H1 (cell line): ENCODE measurements at regions not wholly inside any gene's neighbourhood (a gene's known extent, or its start where the extent isn't known, plus 50 kb on each side); places are given as distances from the start of the nearest gene placed in this dataset.

ENCODE experiments used
- CTCF ChIA-PET: fragments of 300-600 bp; sonication (Branson Sonifier 250); formaldehyde crosslinking; loops from one replicate; lab custom pipeline; 2021; ENCODE audit not compliant: partially characterized antibody; lab: Charles Lee
- POLR2A ChIA-PET: fragments of 300-600 bp; sonication (Branson Sonifier 250); formaldehyde crosslinking; loops from one replicate; lab custom pipeline; 2021; ENCODE audit warnings: inconsistent platforms; ENCODE audit not compliant: partially characterized antibody; lab: Charles Lee
- DNase-seq, 2 experiments: peaks; one replicate each; pipeline versions ENCODE4 v3.0.0 to v3.0.0-alpha.2; 2010 to 2022; ENCODE audit warnings: low spot score in 2 of 2, low read depth in 1 of 2, mixed read lengths in 1 of 2
- FAIRE-seq: peaks from 2 replicates; lab custom pipeline; 2011; peaks lifted over from hg19 to GRCh38; lab: Jason Lieb, UNC
- H2AFZ ChIP-seq: 2 replicates; pipeline ENCODE4 v1.8.1; 2012; ENCODE audit warnings: low read length, inconsistent platforms
- H2AK5ac ChIP-seq: 2 replicates; pipeline ENCODE4 v1.6.1; 2013; ENCODE audit warnings: low read depth, low read length
- H2BK120ac ChIP-seq: replicated peaks from 2 replicates; pipeline ENCODE3; 2013; ENCODE audit warnings: low read depth, low read length, inconsistent platforms
- H2BK12ac ChIP-seq: 2 replicates; pipeline ENCODE4 v1.6.1; 2013; ENCODE audit warnings: low read depth, low read length
- H2BK15ac ChIP-seq: 2 replicates; pipeline ENCODE4 v1.6.1; 2013; ENCODE audit warnings: low read length
- H2BK20ac ChIP-seq: 2 replicates; pipeline ENCODE4 v1.6.1; 2013; ENCODE audit warnings: low read length
- H2BK5ac ChIP-seq: 2 replicates; pipeline ENCODE4 v1.6.1; 2013; ENCODE audit warnings: low read depth, low read length
- H3K14ac ChIP-seq: 2 replicates; pipeline ENCODE4 v1.6.1; 2013; ENCODE audit warnings: inconsistent platforms; ENCODE audit not compliant: insufficient read length
- H3K18ac ChIP-seq: 2 replicates; pipeline ENCODE4 v1.6.1; 2013; ENCODE audit warnings: low read length; ENCODE audit errors: extremely low read depth
- H3K23ac ChIP-seq: 2 replicates; pipeline ENCODE4 v1.6.1; 2013; ENCODE audit warnings: inconsistent platforms; ENCODE audit not compliant: insufficient read length
- H3K23me2 ChIP-seq: 2 replicates; pipeline ENCODE4 v1.6.1; 2013; ENCODE audit warnings: low read depth, low read length
- H3K27ac ChIP-seq: 2 replicates; pipeline ENCODE4 v1.6.1; 2011; ENCODE audit warnings: low read depth, low read length, inconsistent platforms
- H3K27me3 ChIP-seq, 4 experiments: replicated peaks in 1 of 4; 1 replicate in 1 of 4; 2 replicates in 3 of 4; pipeline versions ENCODE4 v1.6.1 to v1.8.1; 2011 to 2013; ENCODE audit warnings: low read length in 3 of 4, mild to moderate bottlenecking in 3 of 4, inconsistent platforms in 2 of 4, mixed read lengths in 2 of 4, moderate library complexity in 1 of 4; ENCODE audit not compliant: control insufficient read depth in 3 of 4, insufficient read depth in 3 of 4; ENCODE audit errors: extremely low read depth in 1 of 4
- H3K36me3 ChIP-seq, 4 experiments: 2 replicates each; pipeline versions ENCODE4 v1.6.1 to v1.8.1; 2011 to 2013; ENCODE audit warnings: mild to moderate bottlenecking in 4 of 4, low read length in 3 of 4, moderate library complexity in 2 of 4, control low read depth in 1 of 4, inconsistent platforms in 1 of 4; ENCODE audit not compliant: insufficient read depth in 4 of 4, control insufficient read depth in 2 of 4
- H3K4ac ChIP-seq: replicated peaks from 2 replicates; pipeline ENCODE3; 2013; ENCODE audit warnings: low read length, low read depth, mixed read lengths, inconsistent platforms; ENCODE audit not compliant: insufficient read length
- H3K4me1 ChIP-seq, 4 experiments: replicated peaks in 1 of 4; 1 replicate in 1 of 4; 2 replicates in 3 of 4; pipeline versions ENCODE4 v1.6.1 to v1.8.1; 2011 to 2013; ENCODE audit warnings: low read length in 3 of 4, inconsistent platforms in 2 of 4, mixed read lengths in 1 of 4; ENCODE audit not compliant: insufficient read depth in 4 of 4, control insufficient read depth in 3 of 4
- H3K4me2 ChIP-seq, 2 experiments: 2 replicates each; pipeline versions ENCODE4 v1.6.1 to v1.8.1; 2011 to 2013; ENCODE audit warnings: low read depth in 2 of 2, low read length in 2 of 2, control low read depth in 1 of 2, inconsistent platforms in 1 of 2, mild to moderate bottlenecking in 1 of 2; ENCODE audit not compliant: insufficient read depth in 1 of 2
- H3K4me3 ChIP-seq, 4 experiments: fragments of 200-600, 300-600 bp in 1 of 4; sonication (generic), shearing (Covaris generic), sonication (Bioruptor Twin) in 1 of 4; 2 replicates each; pipeline versions ENCODE4 v1.5.1 to v1.8.1; 2011 to 2016; ENCODE audit warnings: low read length in 4 of 4, low read depth in 3 of 4, control low read depth in 2 of 4, inconsistent platforms in 2 of 4, mild to moderate bottlenecking in 2 of 4, mixed read lengths in 1 of 4, moderate library complexity in 1 of 4; ENCODE audit not compliant: insufficient read depth in 2 of 4; ENCODE audit errors: extremely low read depth in 1 of 4
- H3K56ac ChIP-seq: replicated peaks from 2 replicates; pipeline ENCODE3; 2013; ENCODE audit warnings: low read depth, mild to moderate bottlenecking, mixed read lengths, low read length, inconsistent platforms; ENCODE audit not compliant: insufficient read length
- H3K79me1 ChIP-seq: 2 replicates; pipeline ENCODE4 v1.6.1; 2013; ENCODE audit warnings: low read depth, low read length, control low read depth
- H3K79me2 ChIP-seq, 2 experiments: 2 replicates each; pipeline versions ENCODE4 v1.6.1 to v1.8.1; 2012 to 2013; ENCODE audit warnings: low read length in 2 of 2, mild to moderate bottlenecking in 2 of 2, inconsistent platforms in 1 of 2; ENCODE audit not compliant: insufficient read depth in 2 of 2, control insufficient read depth in 1 of 2
- H3K9ac ChIP-seq, 4 experiments: replicated peaks in 1 of 4; 1 replicate in 1 of 4; 2 replicates in 3 of 4; pipeline versions ENCODE4 v1.6.1 to v1.8.1; 2011 to 2013; ENCODE audit warnings: low read depth in 3 of 4, low read length in 3 of 4, control low read depth in 2 of 4, mild to moderate bottlenecking in 2 of 4, moderate library complexity in 2 of 4, inconsistent platforms in 1 of 4; ENCODE audit errors: extremely low read depth in 1 of 4
- H3K9me3 ChIP-seq, 2 experiments: 2 replicates each; pipeline versions ENCODE4 v1.6.1 to v1.8.1; 2012 to 2013; ENCODE audit warnings: mild to moderate bottlenecking in 2 of 2, moderate library complexity in 2 of 2, control low read depth in 1 of 2, inconsistent platforms in 1 of 2, low read depth in 1 of 2, low read length in 1 of 2, mixed read lengths in 1 of 2; ENCODE audit not compliant: insufficient read depth in 2 of 2
- H4K20me1 ChIP-seq, 2 experiments: replicated peaks in 1 of 2; 2 replicates each; pipeline versions ENCODE3 to v1.8.1; 2011 to 2013; ENCODE audit warnings: inconsistent platforms in 2 of 2, low read length in 2 of 2, mild to moderate bottlenecking in 1 of 2; ENCODE audit not compliant: insufficient read depth in 2 of 2, control insufficient read depth in 1 of 2
- H4K5ac ChIP-seq: 2 replicates; pipeline ENCODE4 v1.6.1; 2013; ENCODE audit warnings: low read length, low read depth, mixed read lengths, inconsistent platforms; ENCODE audit not compliant: insufficient read length
- H4K8ac ChIP-seq: 2 replicates; pipeline ENCODE4 v1.8.0; 2013; ENCODE audit warnings: mild to moderate bottlenecking, moderate library complexity, low read length, inconsistent platforms; ENCODE audit not compliant: insufficient read depth; ENCODE audit errors: extremely low read depth
- H4K91ac ChIP-seq: replicated peaks from 2 replicates; pipeline ENCODE3; 2013; ENCODE audit warnings: low read length, mixed read lengths, inconsistent platforms; ENCODE audit not compliant: insufficient read length
- ATF3 ChIP-seq: IDR thresholded peaks from 2 replicates; pipeline ENCODE4 v1.6.1; 2011; ENCODE audit warnings: low read depth, mild to moderate bottlenecking, low read length; ENCODE audit not compliant: insufficient read depth
- MAX ChIP-seq: IDR thresholded peaks from 2 replicates; pipeline ENCODE4 v1.6.1; 2012; ENCODE audit warnings: inconsistent platforms
- NANOG ChIP-seq: IDR thresholded peaks from 2 replicates; pipeline ENCODE4 v1.6.1; 2011; ENCODE audit warnings: low read length, low read depth, mild to moderate bottlenecking, inconsistent platforms; ENCODE audit not compliant: insufficient read depth, poor library complexity, severe bottlenecking
- NRF1 ChIP-seq: IDR thresholded peaks from 2 replicates; pipeline ENCODE4 v1.6.1; 2011; ENCODE audit warnings: mild to moderate bottlenecking, low read depth, low read length, improper control_type of control experiment
- POLR2AphosphoS5 ChIP-seq: IDR thresholded peaks from 2 replicates; pipeline ENCODE4 v1.6.1; 2011; ENCODE audit warnings: low read depth, low read length
- SAP30 ChIP-seq: fragments of 300-600 bp; sonication (generic); IDR thresholded peaks from 2 replicates; pipeline ENCODE4 v1.7.1; 2012; ENCODE audit warnings: low read length, moderate library complexity, mild to moderate bottlenecking, inconsistent platforms; ENCODE audit not compliant: insufficient read depth, insufficient replicate concordance
- TEAD4 ChIP-seq: IDR thresholded peaks from 2 replicates; pipeline ENCODE4 v1.6.1; 2012; ENCODE audit warnings: low read depth, low read length, inconsistent platforms, mixed read lengths
- WGBS, 2 experiments: shearing (Covaris generic) in 1 of 2; methylation state at CpG; one replicate each; pipeline versions ENCODE4 v1.1.6 to v1.1.7; 2013 to 2015; ENCODE audit warnings: low lambda C conversion rate in 2 of 2, mixed read lengths in 2 of 2, inconsistent platforms in 1 of 2, low coverage in 1 of 2, missing lambda C conversion rate in 1 of 2; ENCODE audit not compliant: insufficient replicate concordance in 2 of 2, insufficient coverage in 1 of 2, insufficient read length in 1 of 2; ENCODE audit errors: extremely low coverage in 1 of 2, missing lambda C conversion rate in 1 of 2; 5-methylcytosine and 5-hydroxymethylcytosine counted together

DNA sequence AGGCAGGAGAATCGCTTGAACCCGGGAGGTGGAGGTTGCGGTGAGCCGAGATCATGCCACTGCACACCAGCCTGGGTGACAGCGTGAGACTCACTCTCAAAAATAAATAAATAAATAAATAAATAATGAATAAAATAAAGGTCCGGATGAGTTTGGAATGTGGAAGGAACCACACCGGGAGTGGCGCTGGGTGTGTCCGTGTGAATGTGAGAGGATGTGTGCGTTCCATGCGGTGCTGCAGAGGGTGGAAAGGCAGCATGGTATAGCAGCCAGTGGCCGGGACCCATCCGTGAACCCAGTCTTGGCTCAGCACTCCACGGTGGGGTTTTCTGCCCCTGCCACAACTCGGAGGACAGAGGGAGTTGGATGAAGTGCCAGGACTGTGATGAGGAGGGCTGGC is 56.2 kb upstream of the POFUT2 start:
- H3K9ac ChIP-seq: no peak overlapping the region
- no peak overlapping the region for H3K4me2 ChIP-seq
- no peaks in the 10 kb centered on the region for H3K79me2 ChIP-seq
- H3K4me3 ChIP-seq: no peak overlapping the region
- DNase-seq: no peak
- 0 out of 2 replicates have a peak overlapping the region, but pooled peaks have one; percentile 33 for H2BK12ac ChIP-seq
- H2BK5ac ChIP-seq: no peak overlapping the region
- H3K27ac ChIP-seq: no peak overlapping the region
- peaks cover 4% of the 10 kb centered on the region; the same call in 1 of the 2 replicates for H3K23me2 ChIP-seq
- no peak overlapping the region for H4K5ac ChIP-seq
- H4K20me1 ChIP-seq: no peaks in the 10 kb centered on the region
- peaks cover 0 to 3% (median 0%) of the 10 kb centered on the region in 4 experiments; a peak in 1 of 7 replicates for H3K4me1 ChIP-seq
- POLR2A ChIA-PET: no interaction called here
- no peak overlapping the region for H3K56ac ChIP-seq
- no peaks in the 10 kb centered on the region for H3K79me1 ChIP-seq
- WGBS, 2 experiments: 84% methylated on average over 15 of the region's 15 CpGs; no CpG with 5 or more reads in 1 of the 2 experiments
- H3K18ac ChIP-seq: no peak overlapping the region
- no peak for TF ChIP-seq SAP30
- no peak for TF ChIP-seq NRF1
- no peak for TF ChIP-seq TEAD4
- TF ChIP-seq NANOG: no peak
- TF ChIP-seq POLR2AphosphoS5: no peak
- TF ChIP-seq ATF3: no peak
- no peak for TF ChIP-seq MAX
- no peaks in the 10 kb centered on the region; a peak in 2 of 7 replicates for H3K27me3 ChIP-seq
- H2BK120ac ChIP-seq: no peak overlapping the region
- H2BK20ac ChIP-seq: no peak overlapping the region
- H3K14ac ChIP-seq: no peak overlapping the region
- CTCF ChIA-PET: interaction anchor here (0.6 to 2.0 kb wide), 8 partner anchors 9 to 73 kb away, joined by 3 to 5 read pairs (median 3); no protein-coding TSS in a partner anchor
- no peak overlapping the region for H2AFZ ChIP-seq
- H2BK15ac ChIP-seq: 0 out of 2 replicates have a peak overlapping the region, but pooled peaks have one; percentile 5
- H3K9me3 ChIP-seq: no peaks in the 10 kb centered on the region
- no peak for FAIRE-seq
- H4K8ac ChIP-seq: no peak overlapping the region
- no peaks in the 10 kb centered on the region for H3K36me3 ChIP-seq
- H4K91ac ChIP-seq: no peak overlapping the region
- H2AK5ac ChIP-seq: no peak overlapping the region
- H3K4ac ChIP-seq: no peak overlapping the region
- no peak overlapping the region for H3K23ac ChIP-seq
